DMS79 (cell line): ENCODE measurements at regions not wholly inside any gene's neighbourhood (a gene's known extent, or its start where the extent isn't known, plus 50 kb on each side); places are given as distances from the start of the nearest gene placed in this dataset.
"Not testable (repeated sequence)": the region's sequence is repeated elsewhere in the genome, so short reads cannot be mapped to it uniquely, and the experiment has no call there.

Experiments used
- DNase-seq: peaks from one replicate; lab custom pipeline; 2025; lab: John Stamatoyannopoulos, UW

DNA sequence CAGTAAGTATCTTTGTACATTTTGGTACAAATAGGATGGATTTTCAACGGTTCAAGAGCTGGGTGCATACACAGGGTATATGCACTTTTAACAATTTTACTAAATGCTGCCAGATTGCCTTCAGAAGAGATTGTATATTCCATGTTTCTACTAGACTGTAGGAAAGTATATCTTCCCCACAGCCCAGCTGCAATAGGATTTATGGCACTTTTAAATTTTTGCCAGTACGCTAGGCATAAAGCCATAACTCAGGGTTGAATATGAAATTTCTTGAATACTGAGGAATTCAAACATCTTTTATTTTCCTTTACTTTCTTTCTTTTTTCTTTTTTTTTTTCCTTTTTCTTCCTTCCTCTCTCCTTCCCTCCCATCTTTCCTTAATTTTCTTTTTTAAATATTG, 78.7 kb upstream of the SULF2 start:
- no peak for DNase-seq

DNA sequence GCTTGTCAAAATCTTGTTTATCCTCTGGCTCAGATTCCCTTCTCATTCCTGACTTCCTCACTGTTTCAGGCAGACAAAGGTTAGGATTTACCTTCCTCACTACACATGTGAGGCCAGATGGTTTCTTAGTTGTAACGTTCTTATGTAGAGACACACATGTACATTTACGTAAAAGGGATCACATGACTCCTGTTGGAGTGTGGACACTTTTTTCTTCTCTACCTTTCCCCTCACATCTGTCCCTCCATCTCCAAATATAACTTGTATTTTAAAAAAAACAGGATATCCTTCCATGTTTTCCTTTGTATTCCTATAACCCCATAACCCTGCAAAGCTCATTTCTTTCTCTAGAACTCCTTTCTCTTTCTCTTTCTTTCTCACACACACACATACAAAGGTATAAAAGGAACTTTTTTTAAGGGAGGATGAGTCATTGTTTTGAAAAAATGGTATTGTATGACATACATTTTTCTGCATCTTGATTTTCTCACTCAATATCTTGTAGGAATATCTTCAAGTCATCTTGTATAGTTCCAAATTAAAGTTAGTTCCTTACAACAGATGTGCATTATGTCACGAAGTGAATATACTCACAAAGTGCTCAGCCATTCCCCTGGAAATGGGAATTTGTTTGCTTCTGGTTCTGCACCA, 78.2 kb upstream of the SULF2 start:
- no peak for DNase-seq

DNA sequence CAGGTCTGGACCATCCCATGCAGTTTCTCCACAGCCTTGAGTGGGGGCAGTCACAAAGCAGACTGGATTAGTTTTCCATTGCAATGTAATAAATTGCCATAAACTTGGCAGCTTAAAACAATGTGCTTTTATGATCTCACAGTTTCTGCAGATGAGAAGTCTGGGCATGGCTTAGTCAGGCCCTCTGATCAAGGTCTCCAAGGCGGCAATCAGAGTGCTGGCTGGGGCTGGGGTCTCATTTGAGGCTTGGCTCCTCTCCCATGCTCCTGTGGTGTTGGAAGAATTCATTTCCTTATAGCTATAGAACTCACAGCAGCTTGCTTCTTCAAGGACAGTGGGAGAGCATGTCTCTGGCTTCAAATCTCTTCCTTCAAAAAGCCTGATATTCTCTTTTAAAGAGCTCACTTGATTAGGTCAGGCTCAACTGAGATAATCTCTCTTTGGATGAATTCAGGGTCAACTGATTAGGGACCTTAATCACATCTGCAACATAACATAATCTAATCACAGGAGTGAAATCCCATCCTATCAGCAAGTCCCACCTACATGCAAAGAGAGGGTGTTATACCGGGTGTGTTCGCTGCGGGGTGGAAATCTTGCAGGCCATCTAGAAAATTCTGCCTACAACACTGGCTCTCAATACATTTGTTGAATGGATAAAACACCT, 77.4 kb upstream of the SULF2 start:
- no peak for DNase-seq

DNA sequence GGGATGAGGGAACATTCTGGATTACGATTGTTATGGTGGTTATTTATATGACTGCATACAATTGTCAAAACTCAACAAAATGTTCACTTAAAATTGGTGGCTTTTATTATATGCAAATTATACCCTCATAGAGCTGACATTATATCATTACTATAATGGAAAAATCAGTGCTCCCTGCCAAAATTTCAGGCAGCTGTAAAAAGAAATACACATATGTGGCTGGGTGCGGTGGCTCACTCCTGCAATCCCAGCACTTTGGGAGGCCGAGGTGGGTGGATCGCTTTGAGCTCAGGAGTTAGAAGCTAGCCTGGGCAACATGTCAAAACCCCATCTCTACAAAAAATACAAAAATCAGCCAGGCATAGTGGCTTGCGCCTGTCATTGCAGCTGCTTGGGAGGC, 75.8 kb upstream of the SULF2 start:
- DNase-seq, result no peak

GRCh38 chr20:47860049-47860830, 75.0 kb upstream of the SULF2 start:
- no peak for DNase-seq

DNA sequence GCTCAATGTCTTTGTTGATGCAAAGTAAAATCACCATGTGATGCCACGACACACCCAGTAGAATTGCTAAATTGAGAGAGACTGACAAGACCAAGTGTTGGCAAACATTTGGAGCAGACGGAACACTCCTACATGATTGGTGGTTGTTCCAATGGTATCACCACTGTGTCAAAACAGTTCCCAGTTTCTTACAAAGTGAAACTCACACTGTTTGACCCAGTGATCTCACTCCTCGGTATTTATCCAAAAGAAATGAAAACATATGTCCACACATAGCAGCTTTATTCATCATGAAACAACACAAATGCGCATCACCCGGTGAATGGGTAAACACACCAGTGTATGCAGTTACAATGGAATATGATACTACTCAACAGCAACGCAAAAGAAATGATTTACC, 74.0 kb upstream of the SULF2 start:
- no peak for DNase-seq

- DNase-seq, result no peak
These were observed 72.5 kb upstream of the SULF2 start for GRCh38 chr20:47857569-47858464.

DNA sequence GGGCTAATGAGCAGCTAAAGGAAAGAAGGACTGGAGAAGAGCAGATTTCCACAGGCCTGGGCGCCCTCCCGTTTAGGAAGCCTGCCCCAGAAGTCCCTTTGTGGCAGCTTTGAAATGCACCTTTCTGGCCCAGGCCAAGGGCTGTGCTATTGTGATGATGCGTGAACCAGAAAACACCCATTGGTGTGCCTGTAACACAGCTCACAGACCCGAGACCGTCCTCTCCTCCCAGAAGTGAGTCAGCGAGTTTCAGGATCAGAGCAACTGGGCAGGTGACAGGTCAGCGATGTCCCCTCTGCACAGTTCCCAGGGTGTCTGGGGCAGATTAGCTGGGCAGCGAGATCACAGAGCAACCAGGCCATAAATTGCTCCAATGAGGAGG, 71.9 kb upstream of the SULF2 start:
- no peak for DNase-seq

GRCh38 chr20:47855799-47856198, 70.5 kb upstream of the SULF2 start:
- no peak for DNase-seq

- no peak for DNase-seq
These were observed 69.5 kb upstream of the SULF2 start for GRCh38 chr20:47854687-47855212.

DNA sequence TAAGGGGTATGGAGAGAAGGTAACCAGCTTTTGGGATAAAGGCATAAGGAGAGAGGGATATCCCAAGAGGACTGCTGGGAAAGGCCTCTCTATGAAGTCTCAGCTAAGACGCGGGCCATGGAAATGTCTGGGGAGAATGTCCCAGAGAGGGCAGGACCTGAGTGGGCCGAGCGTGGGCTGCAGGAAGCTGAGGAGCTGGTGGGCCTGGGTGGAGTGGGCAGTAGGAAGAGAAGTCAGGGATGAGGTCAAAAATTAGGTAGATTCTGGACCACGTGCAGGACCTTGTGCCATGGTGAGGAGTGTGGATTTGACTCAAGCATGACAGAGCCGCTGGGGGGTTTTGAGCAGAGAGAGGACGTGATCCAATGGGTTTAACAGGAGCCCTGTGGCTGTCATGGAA, 66.5 kb upstream of the SULF2 start:
- no peak for DNase-seq

- DNase-seq, result no peak
These were observed 64.9 kb upstream of the SULF2 start for GRCh38 chr20:47850146-47850545.

DNA sequence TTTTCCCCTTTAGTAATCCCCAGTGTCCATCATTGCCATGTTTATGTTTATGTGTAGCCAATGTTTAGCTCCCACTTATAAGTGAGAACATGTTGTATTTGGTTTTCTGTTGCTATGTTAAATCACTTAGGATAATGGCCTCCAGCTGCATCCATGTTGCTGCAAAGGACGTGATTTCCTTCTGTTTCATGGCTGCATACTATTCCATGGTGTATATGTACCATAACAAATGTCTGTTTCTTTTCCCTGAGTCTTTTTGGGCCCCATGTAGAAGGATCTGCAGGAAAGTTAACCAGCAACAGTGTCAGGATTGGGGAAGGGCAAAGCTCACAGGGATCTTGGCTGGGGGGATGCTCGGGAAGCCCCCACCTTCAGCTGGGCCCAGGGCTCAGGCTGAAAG, 64.3 kb upstream of the SULF2 start:
- no peak for DNase-seq

DNA sequence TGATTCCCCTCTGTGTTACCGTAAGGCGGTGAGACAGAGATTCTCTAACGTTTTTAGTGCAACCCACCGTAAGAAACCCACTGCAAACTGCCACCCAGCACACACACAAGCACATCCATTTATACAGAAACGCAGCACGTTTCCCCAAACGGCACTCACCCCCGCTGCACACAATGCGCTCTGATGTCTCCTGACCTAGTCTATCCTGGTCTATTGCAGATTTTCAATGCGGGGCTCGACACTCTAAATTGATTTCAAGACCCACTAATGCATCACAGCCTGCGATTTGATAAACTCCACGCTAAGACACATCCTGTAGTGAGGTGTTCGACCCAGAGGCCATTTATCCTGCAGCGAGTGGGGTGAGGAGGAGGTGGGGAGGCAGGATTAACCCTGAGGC, 63.7 kb upstream of the SULF2 start:
- DNase-seq, result no peak

- not testable (repeated sequence) for DNase-seq
These were observed 63.3 kb upstream of the SULF2 start for GRCh38 chr20:47848534-47848933.

DNA sequence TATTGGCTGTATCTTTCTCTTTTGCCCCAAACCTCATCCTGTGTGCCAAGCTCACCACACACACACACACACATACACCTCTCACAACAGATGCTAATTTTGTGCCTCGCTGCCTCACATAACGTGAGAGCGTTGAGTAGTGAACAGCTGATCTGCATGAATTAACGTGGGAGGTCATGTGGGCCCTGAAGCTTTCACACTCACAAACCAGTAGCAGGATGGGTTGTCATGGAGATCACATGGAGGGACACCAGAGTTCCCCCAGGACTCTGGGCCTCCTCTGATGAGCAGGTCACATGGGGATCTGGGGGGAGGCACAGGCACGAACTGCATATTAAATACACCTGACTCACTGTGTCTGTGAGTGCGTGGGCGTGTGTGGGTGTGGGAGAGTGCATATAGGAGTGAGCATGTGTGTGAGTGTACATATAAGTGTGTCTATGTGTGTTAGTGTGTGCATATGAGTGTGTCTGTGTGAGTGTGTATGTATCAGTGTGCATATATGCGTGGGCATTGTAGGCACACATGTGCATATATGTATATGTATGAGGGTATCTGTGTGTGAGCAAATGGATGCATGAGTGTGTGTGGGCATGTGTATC, 62.7 kb upstream of the SULF2 start:
- no peak for DNase-seq

DNA sequence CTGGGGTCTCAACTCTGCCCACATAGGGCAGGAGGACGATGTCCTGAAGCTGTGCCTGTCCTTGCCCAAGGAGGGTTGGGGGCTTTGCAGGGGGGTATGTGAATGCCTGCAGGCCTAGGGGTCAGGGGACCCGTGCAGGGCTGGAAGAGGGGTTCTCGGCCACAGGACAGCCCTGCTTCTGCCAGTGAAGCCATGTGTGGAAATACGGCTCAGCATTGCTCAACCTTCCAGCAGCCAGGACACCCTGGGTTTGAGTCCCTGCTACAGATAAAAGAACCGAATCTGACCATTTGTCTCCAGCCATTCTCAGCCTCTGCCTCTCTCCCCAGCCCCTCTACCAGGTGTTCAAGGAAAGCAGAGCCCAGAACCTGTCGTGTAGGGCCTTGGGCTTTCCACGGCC, 61.9 kb upstream of the SULF2 start:
- not testable (repeated sequence) for DNase-seq

DNA sequence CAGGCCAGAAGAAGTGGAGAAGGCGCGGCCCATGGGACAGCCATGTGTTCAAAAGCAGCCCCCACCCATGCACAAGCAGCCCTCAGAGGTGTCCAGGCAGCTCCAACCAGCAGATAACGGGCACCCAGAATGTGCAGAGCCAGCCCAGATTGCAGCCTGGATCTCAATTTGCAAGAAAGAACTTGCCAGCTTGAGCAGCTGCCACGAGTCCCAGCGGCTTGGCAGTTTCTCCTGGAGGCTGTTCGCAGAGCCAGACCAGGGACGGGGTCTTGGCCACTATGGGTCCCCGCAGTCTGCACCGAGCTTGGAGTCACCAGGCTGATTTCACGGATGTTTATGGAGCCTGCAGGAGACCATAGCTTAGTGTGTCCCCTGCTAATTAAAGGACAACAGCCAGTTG, 61.4 kb upstream of the SULF2 start:
- DNase-seq, result not testable (repeated sequence)

GRCh38 chr20:47845382-47845977, 60.2 kb upstream of the SULF2 start:
- not testable (repeated sequence) for DNase-seq

GRCh38 chr20:47844568-47844906, 59.3 kb upstream of the SULF2 start:
- not testable (repeated sequence) for DNase-seq

DNA sequence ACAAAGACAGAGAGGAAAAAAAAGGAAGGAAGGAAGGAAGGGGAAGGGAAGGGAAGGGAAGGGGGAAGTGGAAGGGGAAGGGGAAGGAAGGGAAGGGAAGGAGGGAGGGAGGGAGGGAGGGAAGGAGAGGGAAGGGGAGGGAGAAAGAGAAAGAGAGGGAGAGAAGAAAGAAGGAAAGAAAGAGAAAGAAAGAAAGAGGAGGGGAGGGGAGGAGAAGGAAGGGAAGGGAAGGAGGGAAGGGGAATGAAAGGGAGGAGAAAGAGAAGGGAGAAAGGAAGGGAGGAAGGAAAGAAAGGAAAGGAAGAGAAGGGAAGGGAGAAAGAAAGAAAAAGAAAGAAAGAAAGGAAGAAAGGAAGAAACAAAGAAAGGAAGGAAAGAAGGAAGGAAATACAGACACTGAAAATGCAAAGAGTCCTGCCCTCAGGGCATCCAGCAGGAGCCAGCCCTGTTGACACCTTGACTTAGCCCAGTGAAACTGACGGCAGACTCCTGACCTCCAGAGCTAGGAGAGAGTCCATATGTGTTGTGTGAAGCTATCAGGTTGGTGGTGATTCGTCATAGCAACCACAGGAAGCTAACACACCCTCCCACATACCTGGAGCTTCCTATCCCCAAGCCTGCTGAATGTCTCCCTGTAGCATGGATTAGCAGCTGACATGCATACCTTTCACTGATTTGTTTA, 58.7 kb upstream of the SULF2 start:
- no peak for DNase-seq
